A673 (cell line): ENCODE measurements at regions not wholly inside any gene's neighbourhood (a gene's known extent, or its start where the extent isn't known, plus 50 kb on each side); places are given as distances from the start of the nearest gene placed in this dataset.

Experiments used
- CTCF ChIP-seq: fragments of 300-800, 200-600 bp; sonication (generic); conservative IDR thresholded peaks from 2 replicates; pipeline ENCODE4 v1.5.1; 2017; ENCODE audit warnings: low read depth, mild to moderate bottlenecking, antibody characterized with exemption, low read length, moderate library complexity, mixed read lengths
- EZH2 ChIP-seq: fragments of 200-600 bp; sonication (generic); IDR thresholded peaks from 2 replicates; pipeline ENCODE4 v1.6.1; 2017; ENCODE audit warnings: borderline replicate concordance, low read depth, mild to moderate bottlenecking, mixed read lengths, antibody characterized with exemption, low read length; ENCODE audit not compliant: poor library complexity, severe bottlenecking

GRCh38 chr1:213786683-213787082 lies 201.1 kb upstream of the PROX1 start:
- no peak for TF ChIP-seq CTCF
- no peak for TF ChIP-seq EZH2
